Kidney epithelial cell (primary cell): ENCODE measurements at regions not wholly inside any gene's neighbourhood (a gene's known extent, or its start where the extent isn't known, plus 50 kb on each side); places are given as distances from the start of the nearest gene placed in this dataset.
A peak's percentile ranks its signal among the peaks of the same experiment; 100 is the strongest.

Source experiments
- DNase-seq: peaks from one replicate; pipeline ENCODE4 v3.0.0-alpha.2; 2010; ENCODE audit warnings: low read depth
- H3K27me3 ChIP-seq: 2 replicates; pipeline ENCODE4 v1.6.0; 2011; ENCODE audit warnings: low read length; ENCODE audit not compliant: control insufficient read depth, insufficient read depth
- H3K36me3 ChIP-seq: 2 replicates; pipeline ENCODE4 v1.5.1; 2011; ENCODE audit warnings: low read length; ENCODE audit not compliant: control insufficient read depth, insufficient read depth
- H3K4me3 ChIP-seq: 2 replicates; pipeline ENCODE4 v1.5.1; 2011; ENCODE audit warnings: low read depth, mild to moderate bottlenecking, control low read depth, low read length
- TF ChIP-seq, protein P1 (sequence below): IDR thresholded peaks from 2 replicates; pipeline ENCODE4 v1.5.1; 2011; ENCODE audit warnings: mild to moderate bottlenecking, moderate library complexity, low read length, control low read depth, inconsistent platforms; ENCODE audit not compliant: insufficient read depth, poor library complexity, severe bottlenecking

DNA sequence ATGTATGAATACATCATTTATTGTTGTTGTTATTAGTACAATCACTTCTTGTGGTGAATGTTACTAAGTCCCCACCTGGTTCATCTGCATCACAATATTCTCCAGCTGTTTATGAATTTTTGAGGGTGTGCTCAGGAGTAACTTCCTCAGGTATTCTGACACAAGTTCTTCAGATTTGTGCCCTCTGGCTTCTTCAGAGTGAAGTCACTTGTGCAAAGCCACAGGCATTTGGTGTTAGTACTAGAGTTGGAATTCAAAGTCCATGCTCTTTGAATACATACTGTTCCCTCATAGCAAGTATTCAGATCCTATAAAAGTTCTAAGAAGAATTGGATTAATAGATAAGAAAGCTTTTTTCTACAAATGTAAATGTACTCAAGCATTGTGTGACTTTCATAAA, 150.3 kb upstream of the AVPR1A start:
- H3K36me3 ChIP-seq: no peaks in the 10 kb centered on the region
- H3K27me3 ChIP-seq: no peaks in the 10 kb centered on the region
- no peak overlapping the region for H3K4me3 ChIP-seq
- no peak for DNase-seq
- TF ChIP-seq, protein P1, sequence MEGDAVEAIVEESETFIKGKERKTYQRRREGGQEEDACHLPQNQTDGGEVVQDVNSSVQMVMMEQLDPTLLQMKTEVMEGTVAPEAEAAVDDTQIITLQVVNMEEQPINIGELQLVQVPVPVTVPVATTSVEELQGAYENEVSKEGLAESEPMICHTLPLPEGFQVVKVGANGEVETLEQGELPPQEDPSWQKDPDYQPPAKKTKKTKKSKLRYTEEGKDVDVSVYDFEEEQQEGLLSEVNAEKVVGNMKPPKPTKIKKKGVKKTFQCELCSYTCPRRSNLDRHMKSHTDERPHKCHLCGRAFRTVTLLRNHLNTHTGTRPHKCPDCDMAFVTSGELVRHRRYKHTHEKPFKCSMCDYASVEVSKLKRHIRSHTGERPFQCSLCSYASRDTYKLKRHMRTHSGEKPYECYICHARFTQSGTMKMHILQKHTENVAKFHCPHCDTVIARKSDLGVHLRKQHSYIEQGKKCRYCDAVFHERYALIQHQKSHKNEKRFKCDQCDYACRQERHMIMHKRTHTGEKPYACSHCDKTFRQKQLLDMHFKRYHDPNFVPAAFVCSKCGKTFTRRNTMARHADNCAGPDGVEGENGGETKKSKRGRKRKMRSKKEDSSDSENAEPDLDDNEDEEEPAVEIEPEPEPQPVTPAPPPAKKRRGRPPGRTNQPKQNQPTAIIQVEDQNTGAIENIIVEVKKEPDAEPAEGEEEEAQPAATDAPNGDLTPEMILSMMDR: no peak

DNA sequence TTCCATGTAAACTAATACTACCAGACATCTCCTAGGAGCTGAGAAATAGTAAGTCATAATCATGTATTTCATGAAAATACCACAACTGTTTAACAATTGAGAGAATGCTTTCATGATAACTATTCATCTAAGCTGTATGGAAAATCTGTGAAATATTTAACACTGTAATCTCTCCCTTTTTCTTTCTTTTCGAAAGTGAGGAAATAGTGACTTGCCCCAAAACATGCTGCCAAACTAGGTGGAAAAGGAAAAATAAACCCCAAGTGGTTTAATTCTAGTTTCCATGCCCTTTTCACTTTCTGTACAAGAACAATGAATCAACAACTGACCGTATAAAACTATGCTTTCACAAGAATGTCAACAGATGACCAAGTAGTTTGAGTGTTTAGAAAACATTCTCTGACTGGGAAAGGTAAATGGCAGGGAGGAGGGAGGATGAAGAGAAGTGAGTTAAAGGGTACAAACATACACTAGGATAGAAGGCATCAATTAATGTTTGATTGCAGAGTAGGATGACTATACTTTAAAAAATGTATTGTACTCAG, 147.5 kb upstream of the AVPR1A start:
- H3K36me3 ChIP-seq: no peaks in the 10 kb centered on the region
- no peaks in the 10 kb centered on the region for H3K27me3 ChIP-seq
- no peak for DNase-seq
- no peak overlapping the region for H3K4me3 ChIP-seq
- TF ChIP-seq, protein P1: no peak

DNA sequence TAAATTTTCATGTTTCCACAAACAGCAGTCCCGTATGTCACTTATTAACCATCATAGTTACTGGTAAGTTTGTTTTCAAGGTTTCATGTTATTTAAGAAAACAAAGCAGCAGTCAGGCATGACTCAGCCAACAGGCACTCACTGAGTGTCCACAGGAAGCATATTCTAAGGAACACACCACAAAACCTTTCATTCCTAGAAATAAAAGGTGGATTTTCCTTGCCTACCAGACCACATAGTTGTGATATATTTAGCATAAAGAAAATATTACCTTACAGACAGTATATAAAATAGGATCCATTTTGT, 143.3 kb upstream of the AVPR1A start:
- Histone ChIP-seq H3K4me3 (no peak overlapping the region), H3K36me3 (no peaks in the 10 kb centered on the region), H3K27me3 (no peaks in the 10 kb centered on the region)
- peak; percentile 98 for DNase-seq
- TF ChIP-seq, protein P1: no peak

DNA sequence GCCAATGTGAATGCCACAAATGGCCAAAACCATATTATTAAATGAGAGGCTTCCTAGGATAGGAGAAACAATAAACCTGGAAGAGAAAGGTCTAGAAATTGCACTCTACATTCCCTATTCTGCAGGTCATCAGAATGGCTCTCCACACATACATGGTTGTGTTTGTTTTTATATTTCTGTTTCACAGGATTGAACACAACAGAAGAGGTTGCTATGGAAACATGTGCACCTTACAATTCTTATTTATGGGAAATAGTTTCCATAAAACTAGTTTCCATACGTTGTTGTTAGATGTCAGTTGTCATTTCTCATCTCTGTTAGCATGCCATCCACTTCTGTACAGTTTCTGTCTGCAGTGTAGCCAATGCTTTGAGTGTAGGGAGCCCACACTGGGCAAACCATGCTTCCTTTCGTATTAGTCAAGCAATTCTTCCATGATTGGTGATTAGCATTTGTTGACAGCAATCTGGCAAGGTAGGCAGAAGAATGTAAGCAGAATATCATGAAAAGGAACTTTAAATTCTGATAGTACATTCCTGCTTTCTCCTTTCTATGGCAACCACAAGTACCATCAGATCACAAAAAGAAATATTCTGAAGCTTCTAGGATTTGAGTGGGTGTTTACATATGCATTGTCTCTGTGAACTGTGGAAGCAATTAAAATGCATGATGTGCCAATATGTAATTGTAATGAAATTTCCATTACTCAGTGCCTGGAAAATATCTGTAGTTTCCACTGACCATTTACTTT, 141.6 kb upstream of the AVPR1A start:
- no peak for DNase-seq
- no peak overlapping the region for H3K4me3 ChIP-seq

DNA sequence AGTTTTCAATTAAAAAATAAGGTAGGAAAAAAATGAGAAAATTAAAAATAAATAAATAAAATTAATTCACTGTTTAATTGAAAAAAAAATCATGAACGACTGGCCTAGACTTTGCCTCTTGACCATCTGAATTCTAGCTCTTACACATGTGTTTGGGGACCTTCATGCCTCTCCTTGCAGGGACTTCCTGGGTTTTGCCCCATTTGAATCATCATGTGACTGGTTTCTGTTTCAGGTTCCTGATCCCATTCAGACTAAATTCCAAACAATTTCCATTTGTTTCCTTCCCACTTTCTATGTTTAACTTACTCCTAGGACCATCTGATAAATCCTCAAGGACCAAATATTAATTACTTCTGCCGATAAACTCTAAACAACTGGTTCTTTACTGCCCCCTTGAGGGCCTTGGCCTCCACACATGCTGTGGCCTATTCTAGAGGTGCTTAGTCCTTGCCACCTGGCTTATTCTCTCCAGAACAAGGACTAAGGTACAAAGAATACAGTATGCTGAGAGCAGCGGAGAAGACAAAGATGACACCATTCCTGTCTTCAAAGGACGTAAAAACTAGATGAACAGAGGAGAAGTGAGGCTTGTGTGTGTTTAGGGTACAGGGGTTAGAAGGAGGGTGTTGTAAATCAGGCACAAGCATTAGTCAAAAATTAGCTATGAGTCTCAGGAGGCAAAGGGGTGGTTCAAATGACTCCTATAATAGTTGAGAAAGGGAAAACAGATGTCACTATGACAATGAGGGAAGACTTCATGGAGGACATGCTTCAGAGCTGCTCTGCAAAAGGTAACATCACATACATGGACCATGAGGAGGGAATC, 125.8 kb upstream of the AVPR1A start:
- H3K36me3 ChIP-seq: no peaks in the 10 kb centered on the region
- DNase-seq: no peak
- TF ChIP-seq, protein P1: peak; percentile 90
- no peak overlapping the region for H3K4me3 ChIP-seq
- H3K27me3 ChIP-seq: no peaks in the 10 kb centered on the region

More for the DNA sequence above, 141.6 kb upstream of the AVPR1A start:
- H3K36me3 ChIP-seq: no peaks in the 10 kb centered on the region
- no peaks in the 10 kb centered on the region for H3K27me3 ChIP-seq
- TF ChIP-seq, protein P1: no peak
